Neural crest cell (in vitro differentiated cells): ENCODE measurements at regions not wholly inside any gene's neighbourhood (a gene's known extent, or its start where the extent isn't known, plus 50 kb on each side); places are given as distances from the start of the nearest gene placed in this dataset.

Source experiments
- DNase-seq: peaks from one replicate; pipeline ENCODE4 v3.0.0; 2021; ENCODE audit warnings: low read depth, mixed read lengths, low spot score
- H3K27ac Mint-ChIP-seq: one replicate; pipeline ENCODE4 v1.8.0; 2021; ENCODE audit warnings: mild to moderate bottlenecking, mixed read lengths; ENCODE audit not compliant: unreplicated experiment
- H3K27me3 Mint-ChIP-seq: 2 replicates; pipeline ENCODE4 v1.8.0; 2021; ENCODE audit warnings: low read depth, mild to moderate bottlenecking, mixed read lengths
- H3K36me3 Mint-ChIP-seq: 2 replicates; pipeline ENCODE4 v1.8.0; 2021; ENCODE audit warnings: low read depth, mild to moderate bottlenecking, mixed read lengths
- H3K4me1 Mint-ChIP-seq: 2 replicates; pipeline ENCODE4 v1.8.0; 2021; ENCODE audit warnings: mixed read lengths
- H3K4me3 Mint-ChIP-seq: one replicate; pipeline ENCODE4 v1.8.0; 2021; ENCODE audit warnings: mild to moderate bottlenecking, mixed read lengths
- H3K9me3 Mint-ChIP-seq: 2 replicates; pipeline ENCODE4 v1.8.0; 2021; ENCODE audit warnings: mixed read lengths
- CTCF ChIP-seq: fragments of 200-600 bp; sonication (generic); conservative IDR thresholded peaks from 2 replicates; pipeline ENCODE4 v1.5.0; 2021; ENCODE audit warnings: antibody characterized with exemption, mild to moderate bottlenecking

DNA sequence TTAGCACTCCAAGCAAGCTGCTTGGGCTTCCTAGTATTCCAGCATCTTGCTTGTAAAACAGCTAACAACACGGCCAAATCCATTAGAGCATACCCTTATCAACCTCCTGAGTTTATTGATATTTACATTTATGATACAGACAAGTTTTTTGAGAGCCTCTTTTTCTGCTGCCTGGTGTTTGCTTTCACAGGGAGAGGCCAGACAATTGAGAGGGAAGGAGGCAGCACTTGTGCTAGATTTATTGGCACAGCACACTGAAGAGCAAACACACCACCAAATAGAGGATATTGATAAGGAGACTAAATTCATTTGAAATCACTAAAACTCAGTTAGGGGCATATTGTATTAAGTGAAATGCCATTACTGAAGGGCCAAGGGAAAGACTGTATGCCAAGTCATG is 1142.3 kb upstream of the FANCL start:
- peaks cover 17% of the 10 kb centered on the region for H3K9me3 Mint-ChIP-seq
- H3K36me3 Mint-ChIP-seq, result no peaks in the 10 kb centered on the region
- no peak overlapping the region for H3K4me3 Mint-ChIP-seq
- no peak overlapping the region for H3K27ac Mint-ChIP-seq
- no peaks in the 10 kb centered on the region for H3K4me1 Mint-ChIP-seq
- TF ChIP-seq CTCF, result no peak
- no peak for DNase-seq
- no peaks in the 10 kb centered on the region for H3K27me3 Mint-ChIP-seq

GRCh38 chr2:59378127-59378526 is 1137.0 kb upstream of the FANCL start:
- no peaks in the 10 kb centered on the region for H3K27me3 Mint-ChIP-seq
- H3K4me3 Mint-ChIP-seq, result no peak overlapping the region
- H3K27ac Mint-ChIP-seq, result no peak overlapping the region
- peaks cover 22% of the 10 kb centered on the region for H3K9me3 Mint-ChIP-seq
- TF ChIP-seq CTCF, result no peak
- no peaks in the 10 kb centered on the region for H3K36me3 Mint-ChIP-seq
- no peak for DNase-seq
- H3K4me1 Mint-ChIP-seq, result no peaks in the 10 kb centered on the region

DNA sequence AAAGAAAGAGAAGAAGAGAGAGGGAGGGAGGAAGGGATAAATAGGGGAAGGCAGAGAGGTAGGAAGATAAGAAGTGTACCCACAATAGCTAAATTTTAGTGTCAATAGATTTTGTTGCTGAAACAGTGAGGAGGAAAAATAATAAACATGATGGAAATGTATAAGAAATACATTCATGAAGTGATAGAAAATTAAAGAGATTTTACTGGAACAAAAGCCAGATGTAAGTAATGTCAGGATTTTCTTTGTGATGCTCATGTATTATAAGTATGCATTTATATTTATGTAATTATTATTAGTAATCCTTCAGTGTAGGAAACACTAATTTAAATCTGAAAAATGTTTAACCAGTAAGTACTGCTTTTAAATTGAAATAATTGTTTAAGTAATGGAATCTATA is 1125.2 kb upstream of the FANCL start:
- DNase-seq, result no peak
- no peak overlapping the region for H3K4me3 Mint-ChIP-seq
- peaks cover 2% of the 10 kb centered on the region for H3K9me3 Mint-ChIP-seq
- H3K27me3 Mint-ChIP-seq, result no peaks in the 10 kb centered on the region
- H3K27ac Mint-ChIP-seq, result no peak overlapping the region
- no peak for TF ChIP-seq CTCF
- no peaks in the 10 kb centered on the region for H3K4me1 Mint-ChIP-seq
- H3K36me3 Mint-ChIP-seq, result no peaks in the 10 kb centered on the region

- TF ChIP-seq CTCF, result no peak
- peaks cover 2% of the 10 kb centered on the region for H3K9me3 Mint-ChIP-seq
- no peak overlapping the region for H3K27ac Mint-ChIP-seq
- no peaks in the 10 kb centered on the region for H3K27me3 Mint-ChIP-seq
- H3K4me3 Mint-ChIP-seq, result no peak overlapping the region
- DNase-seq, result no peak
- no peaks in the 10 kb centered on the region for H3K4me1 Mint-ChIP-seq
- no peaks in the 10 kb centered on the region for H3K36me3 Mint-ChIP-seq
These were observed 1113.4 kb upstream of the FANCL start for GRCh38 chr2:59354498-59354897.

DNA sequence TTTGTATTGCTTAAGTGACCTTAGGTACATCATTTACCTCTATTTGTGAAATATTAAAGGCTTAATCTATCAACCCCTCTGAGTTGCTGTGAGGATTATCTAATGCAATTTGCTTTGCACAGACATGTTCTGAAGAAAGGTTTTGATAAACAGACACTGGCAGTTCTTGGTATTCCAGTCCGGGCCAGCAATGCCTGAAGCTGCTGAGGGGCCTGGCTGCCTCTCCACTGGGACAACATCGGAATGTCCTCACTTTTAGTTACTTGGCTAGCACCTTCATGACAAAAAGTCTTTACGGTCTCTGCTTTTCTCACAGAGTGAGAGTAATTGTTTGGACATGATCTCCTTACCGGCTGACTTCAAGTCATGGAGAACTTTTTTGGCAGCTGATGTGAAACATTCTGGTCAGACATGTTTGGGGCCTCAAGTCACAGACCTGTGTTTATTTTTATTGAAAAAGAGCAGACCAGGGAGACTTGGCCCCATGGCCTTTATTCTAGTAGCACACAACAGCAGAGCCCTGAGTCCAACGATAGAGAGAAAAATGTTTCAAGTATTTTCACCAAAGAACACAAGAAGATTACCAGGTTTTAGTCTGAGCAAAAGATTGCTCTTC is 1112.3 kb upstream of the FANCL start:
- no peak for TF ChIP-seq CTCF
- H3K4me1 Mint-ChIP-seq, result no peaks in the 10 kb centered on the region
- H3K36me3 Mint-ChIP-seq, result no peaks in the 10 kb centered on the region
- H3K4me3 Mint-ChIP-seq, result no peak overlapping the region
- no peak for DNase-seq
- peaks cover 2% of the 10 kb centered on the region for H3K9me3 Mint-ChIP-seq
- no peak overlapping the region for H3K27ac Mint-ChIP-seq
- H3K27me3 Mint-ChIP-seq, result no peaks in the 10 kb centered on the region
